ENCODE measurements at regions not wholly inside any gene's neighbourhood (a gene's known extent, or its start where the extent isn't known, plus 50 kb on each side); places are given as distances from the start of the nearest gene placed in this dataset.
"Not testable (repeated sequence)": the region's sequence is repeated elsewhere in the genome, so short reads cannot be mapped to it uniquely, and the experiment has no call there.

- Histone ChIP-seq H3K4me1 (peaks cover 0 to 33% (median 12%) of the 10 kb centered on the region in 3 donors), H3K9me3 (no peaks in the 10 kb centered on the region), H3K27ac (no peak overlapping the region), H3K4me3 (no peak overlapping the region), H3K36me3 (no peaks in the 10 kb centered on the region), H3K27me3 (no peaks in the 10 kb centered on the region)
- TF ChIP-seq CTCF (IDR thresholded peaks at IDR 0.05) (no peak), POLR2A (IDR thresholded peaks at IDR 0.05) (no peak)
- no peak for DNase-seq
- intact Hi-C loops (cut with DNase I) = no loop called here
- WGBS, 2 donors = 52 to 75% methylated on average over 2 to 4 of the region's 6 CpGs
Observed at GRCh38 chr10:43842072-43842471, 193.4 kb upstream of the ZNF32 start.

- H3K9me3 ChIP-seq = no peaks in the 10 kb centered on the region
- DNase-seq = no peak
- TF ChIP-seq POLR2A (IDR thresholded peaks at IDR 0.05) (no peak), CTCF (IDR thresholded peaks at IDR 0.05) (no peak)
- H3K27ac ChIP-seq = no peak overlapping the region
- WGBS, 2 donors = 67 to 70% methylated on average over 3 of the region's 3 CpGs
- H3K27me3 ChIP-seq = no peaks in the 10 kb centered on the region
- no peak overlapping the region for H3K4me3 ChIP-seq
- no peaks in the 10 kb centered on the region for H3K36me3 ChIP-seq
- intact Hi-C loops (cut with DNase I) = no loop called here
- peaks cover 0 to 15% (median 7%) of the 10 kb centered on the region in 3 donors for H3K4me1 ChIP-seq
Observed at GRCh38 chr10:43839973-43840372, 191.3 kb upstream of the ZNF32 start.

GRCh38 chr10:43834751-43835150 lies 186.1 kb upstream of the ZNF32 start:
- H3K4me3 ChIP-seq; H3K36me3 ChIP-seq; H3K27ac ChIP-seq; H3K4me1 ChIP-seq; intact Hi-C loops (cut with DNase I); H3K9me3 ChIP-seq; DNase-seq; H3K27me3 ChIP-seq: not testable (repeated sequence)
- 55 to 57% methylated on average over 2 of the region's 2 CpGs for WGBS, 2 donors

GRCh38 chr10:43827853-43828252 lies 179.2 kb upstream of the ZNF32 start:
- H3K36me3 ChIP-seq = no peaks in the 10 kb centered on the region
- TF ChIP-seq CTCF (IDR thresholded peaks at IDR 0.05) = no peak
- intact Hi-C loops (cut with DNase I) = no loop called here
- H3K4me3 ChIP-seq = no peak overlapping the region
- peaks cover 0 to 23% (median 6%) of the 10 kb centered on the region in 3 donors for H3K4me1 ChIP-seq
- 78 to 86% methylated on average over 1 of the region's 1 CpG for WGBS, 2 donors
- H3K27me3 ChIP-seq = no peaks in the 10 kb centered on the region
- H3K9me3 ChIP-seq = no peaks in the 10 kb centered on the region
- H3K27ac ChIP-seq = no peak overlapping the region
- no peak for DNase-seq

- 83 to 88% methylated on average over 4 to 11 of the region's 22 CpGs for WGBS, 2 donors
Observed at GRCh38 chr10:43825984-43826383, 177.3 kb upstream of the ZNF32 start.

More at GRCh38 chr10:43825984-43826383, 177.3 kb upstream of the ZNF32 start:
- Histone ChIP-seq H3K27ac (peak overlapping the region in 2 of 4 donors; percentile 71 to 77), H3K4me1 (peaks cover 0 to 29% (median 6%) of the 10 kb centered on the region in 3 donors), H3K9me3 (no peaks in the 10 kb centered on the region), H3K36me3 (no peaks in the 10 kb centered on the region), H3K4me3 (no peak overlapping the region), H3K27me3 (no peaks in the 10 kb centered on the region)
- TF ChIP-seq POLR2A (IDR thresholded peaks at IDR 0.05) (no peak), CTCF (IDR thresholded peaks at IDR 0.05) (no peak)
- intact Hi-C loops (cut with DNase I) = no loop called here
- DNase-seq = no peak
